Tibial nerve (tissue), 4 donors: ENCODE measurements at regions not wholly inside any gene's neighbourhood (a gene's known extent, or its start where the extent isn't known, plus 50 kb on each side); places are given as distances from the start of the nearest gene placed in this dataset.

Source experiments
- DNase-seq, 2 donors: peaks; one replicate each; pipeline ENCODE4 v3.0.0-alpha.2; 2019; ENCODE audit warnings: low spot score in 2 of 2
- H3K27ac ChIP-seq, 4 donors: fragments of 200-600 bp; sonication (generic) in 3 of 4; one replicate each; pipeline ENCODE4 v1.5.1; 2017 to 2019; ENCODE audit warnings: mild to moderate bottlenecking in 1 of 4
- H3K27me3 ChIP-seq, 2 donors: fragments of 200-600 bp; sonication (generic) in 1 of 2; one replicate each; pipeline versions ENCODE4 v1.5.1 to v1.6.0; 2017 to 2019
- H3K36me3 ChIP-seq, 3 donors: fragments of 200-600 bp; sonication (generic); one replicate each; pipeline ENCODE4 v1.5.1; 2018 to 2019
- H3K4me1 ChIP-seq, 4 donors: fragments of 200-600 bp; sonication (generic) in 3 of 4; one replicate each; pipeline ENCODE4 v1.5.1; 2017 to 2019
- H3K4me3 ChIP-seq, 4 donors: fragments of 200-600 bp; sonication (generic) in 3 of 4; one replicate each; pipeline ENCODE4 v1.5.1; 2017 to 2019; ENCODE audit warnings: mild to moderate bottlenecking in 1 of 4, moderate library complexity in 1 of 4
- H3K9me3 ChIP-seq, 4 donors: fragments of 200-600 bp; sonication (generic) in 3 of 4; one replicate each; pipeline ENCODE4 v1.5.1; 2017 to 2019
- CTCF ChIP-seq, 5 experiments: fragments of 200-600 bp in 3 of 5; fragments of 450-650 bp in 2 of 5; sonication (generic) in 3 of 5; IDR thresholded peaks; one replicate each; pipeline ENCODE4 v1.5.1; 2016 to 2019; ENCODE audit warnings: antibody characterized with exemption in 5 of 5, mild to moderate bottlenecking in 3 of 5, moderate library complexity in 2 of 5
- EP300 ChIP-seq, 2 donors: sonication (generic); formaldehyde crosslinking; IDR thresholded peaks; one replicate each; pipeline ENCODE4 v1.6.1; 2017; ENCODE audit warnings: antibody characterized with exemption in 2 of 2, mild to moderate bottlenecking in 1 of 2
- POLR2A ChIP-seq, 2 donors: fragments of 450-650 bp; IDR thresholded peaks; one replicate each; pipeline ENCODE4 v1.6.1; 2017; ENCODE audit warnings: antibody characterized with exemption in 2 of 2, mild to moderate bottlenecking in 2 of 2, moderate library complexity in 2 of 2
- WGBS, 2 donors: methylation state at CpG; one replicate each; pipeline ENCODE4 v1.1.5; 2018; 5-methylcytosine and 5-hydroxymethylcytosine counted together

GRCh38 chr10:123236126-123236525 is 81.9 kb downstream of the BUB3 start:
- no peak overlapping the region for H3K4me3 ChIP-seq
- H3K27ac ChIP-seq: no peak overlapping the region
- no peak for DNase-seq
- H3K9me3 ChIP-seq: peaks cover 0 to 48% (median 2%) of the 10 kb centered on the region in 4 donors
- H3K36me3 ChIP-seq: peaks cover 0 to 32% (median 0%) of the 10 kb centered on the region in 3 donors
- WGBS, 2 donors: 92% methylated on average over 2 of the region's 2 CpGs; no CpG with 5 or more reads in 1 of the 2 donors
- H3K27me3 ChIP-seq: no peaks in the 10 kb centered on the region
- H3K4me1 ChIP-seq: no peaks in the 10 kb centered on the region
- TF ChIP-seq EP300 (IDR thresholded peaks at IDR 0.05): no peak
- no peak for TF ChIP-seq CTCF (IDR thresholded peaks at IDR 0.05)
- TF ChIP-seq POLR2A (IDR thresholded peaks at IDR 0.05): no peak

- Histone ChIP-seq H3K27me3 (no peaks in the 10 kb centered on the region), H3K4me1 (no peaks in the 10 kb centered on the region)
- WGBS, 2 donors: 83 to 88% methylated on average over 3 of the region's 3 CpGs
Observed at GRCh38 chr10:123240250-123240649, 86.0 kb downstream of the BUB3 start.

GRCh38 chr10:123240776-123241175 is 86.6 kb downstream of the BUB3 start:
- Histone ChIP-seq H3K9me3 (peaks cover 0 to 11% (median 0%) of the 10 kb centered on the region in 4 donors), H3K36me3 (peaks cover 0 to 7% (median 0%) of the 10 kb centered on the region in 3 donors), H3K4me1 (no peaks in the 10 kb centered on the region), H3K27me3 (no peaks in the 10 kb centered on the region), H3K27ac (no peak overlapping the region), H3K4me3 (no peak overlapping the region)
- 71 to 96% methylated on average over 2 of the region's 2 CpGs for WGBS, 2 donors
- DNase-seq: no peak
- no peak for TF ChIP-seq CTCF (IDR thresholded peaks at IDR 0.05)
- no peak for TF ChIP-seq EP300 (IDR thresholded peaks at IDR 0.05)
- TF ChIP-seq POLR2A (IDR thresholded peaks at IDR 0.05): no peak

More at GRCh38 chr10:123240250-123240649, 86.0 kb downstream of the BUB3 start:
- Histone ChIP-seq H3K27ac (no peak overlapping the region), H3K36me3 (peaks cover 0 to 10% (median 0%) of the 10 kb centered on the region in 3 donors), H3K4me3 (no peak overlapping the region), H3K9me3 (peaks cover 0 to 16% (median 0%) of the 10 kb centered on the region in 4 donors)
- DNase-seq: no peak
- TF ChIP-seq CTCF (IDR thresholded peaks at IDR 0.05) (no peak), EP300 (IDR thresholded peaks at IDR 0.05) (no peak), POLR2A (IDR thresholded peaks at IDR 0.05) (no peak)

GRCh38 chr10:123241391-123242141 is 87.4 kb downstream of the BUB3 start:
- no peak for DNase-seq
- WGBS, 2 donors: 56 to 60% methylated on average over 7 of the region's 7 CpGs
- H3K27me3 ChIP-seq: no peaks in the 10 kb centered on the region
- H3K9me3 ChIP-seq: peaks cover 0 to 9% (median 0%) of the 10 kb centered on the region in 4 donors
- no peaks in the 10 kb centered on the region for H3K4me1 ChIP-seq
- TF ChIP-seq POLR2A (IDR thresholded peaks at IDR 0.05): no peak
- no peak for TF ChIP-seq EP300 (IDR thresholded peaks at IDR 0.05)
- no peak for TF ChIP-seq CTCF (IDR thresholded peaks at IDR 0.05)
- H3K36me3 ChIP-seq: no peaks in the 10 kb centered on the region
- no peak overlapping the region for H3K4me3 ChIP-seq
- peak overlapping the region in 1 of 4 donors; percentile 44 for H3K27ac ChIP-seq

- Histone ChIP-seq H3K36me3 (no peaks in the 10 kb centered on the region), H3K9me3 (peaks cover 0 to 7% (median 0%) of the 10 kb centered on the region in 4 donors), H3K4me3 (no peak overlapping the region), H3K27ac (no peak overlapping the region), H3K4me1 (no peaks in the 10 kb centered on the region), H3K27me3 (no peaks in the 10 kb centered on the region)
- no peak for DNase-seq
- 86 to 94% methylated on average over 1 of the region's 1 CpG for WGBS, 2 donors
- TF ChIP-seq CTCF (IDR thresholded peaks at IDR 0.05) (no peak), EP300 (IDR thresholded peaks at IDR 0.05) (no peak), POLR2A (IDR thresholded peaks at IDR 0.05) (no peak)
Observed at GRCh38 chr10:123244747-123245146, 90.5 kb downstream of the BUB3 start.
